ENCODE measurements at regions not wholly inside any gene's neighbourhood (a gene's known extent, or its start where the extent isn't known, plus 50 kb on each side); places are given as distances from the start of the nearest gene placed in this dataset.

DNA sequence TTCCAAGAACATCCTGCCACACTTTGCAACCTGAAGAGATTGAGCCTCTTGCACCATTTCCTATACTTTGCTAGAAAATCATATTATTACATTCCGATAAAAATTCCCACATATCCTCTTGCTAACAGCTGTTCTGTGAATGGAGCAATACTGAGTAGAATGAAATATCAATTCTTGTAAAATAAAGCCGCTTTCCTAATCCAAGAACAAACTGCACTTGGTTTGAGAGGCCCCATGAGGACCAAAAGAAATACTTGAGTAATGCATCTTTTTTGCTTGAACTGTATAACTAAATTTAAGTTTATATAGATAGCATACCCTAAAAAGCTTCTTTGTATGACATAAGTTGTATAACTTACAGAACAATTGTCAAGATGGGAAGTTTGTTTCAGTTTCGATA, 632.4 kb upstream of the SLC8A1 start:
- WGBS (ENCODE audit: insufficient coverage, low coverage, low lambda C conversion rate, missing lambda C conversion rate): 44% methylated on average over 3 of the region's 3 CpGs
- Histone ChIP-seq H3K4me3 (no peak overlapping the region), H3K36me3 (no peaks in the 10 kb centered on the region), H3K4me1 (no peaks in the 10 kb centered on the region), H3K9me3 (no peaks in the 10 kb centered on the region), H3K27ac (no peak overlapping the region), H3K27me3 (no peaks in the 10 kb centered on the region)
- TF ChIP-seq POLR2A (IDR thresholded peaks at IDR 0.05): no peak
- TF ChIP-seq, protein P1, sequence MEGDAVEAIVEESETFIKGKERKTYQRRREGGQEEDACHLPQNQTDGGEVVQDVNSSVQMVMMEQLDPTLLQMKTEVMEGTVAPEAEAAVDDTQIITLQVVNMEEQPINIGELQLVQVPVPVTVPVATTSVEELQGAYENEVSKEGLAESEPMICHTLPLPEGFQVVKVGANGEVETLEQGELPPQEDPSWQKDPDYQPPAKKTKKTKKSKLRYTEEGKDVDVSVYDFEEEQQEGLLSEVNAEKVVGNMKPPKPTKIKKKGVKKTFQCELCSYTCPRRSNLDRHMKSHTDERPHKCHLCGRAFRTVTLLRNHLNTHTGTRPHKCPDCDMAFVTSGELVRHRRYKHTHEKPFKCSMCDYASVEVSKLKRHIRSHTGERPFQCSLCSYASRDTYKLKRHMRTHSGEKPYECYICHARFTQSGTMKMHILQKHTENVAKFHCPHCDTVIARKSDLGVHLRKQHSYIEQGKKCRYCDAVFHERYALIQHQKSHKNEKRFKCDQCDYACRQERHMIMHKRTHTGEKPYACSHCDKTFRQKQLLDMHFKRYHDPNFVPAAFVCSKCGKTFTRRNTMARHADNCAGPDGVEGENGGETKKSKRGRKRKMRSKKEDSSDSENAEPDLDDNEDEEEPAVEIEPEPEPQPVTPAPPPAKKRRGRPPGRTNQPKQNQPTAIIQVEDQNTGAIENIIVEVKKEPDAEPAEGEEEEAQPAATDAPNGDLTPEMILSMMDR (IDR thresholded peaks at IDR 0.05): no peak
- ATAC-seq (no peak), DNase-seq (no peak)
- intact Hi-C loops (cut with DNase I): no loop called here

DNA sequence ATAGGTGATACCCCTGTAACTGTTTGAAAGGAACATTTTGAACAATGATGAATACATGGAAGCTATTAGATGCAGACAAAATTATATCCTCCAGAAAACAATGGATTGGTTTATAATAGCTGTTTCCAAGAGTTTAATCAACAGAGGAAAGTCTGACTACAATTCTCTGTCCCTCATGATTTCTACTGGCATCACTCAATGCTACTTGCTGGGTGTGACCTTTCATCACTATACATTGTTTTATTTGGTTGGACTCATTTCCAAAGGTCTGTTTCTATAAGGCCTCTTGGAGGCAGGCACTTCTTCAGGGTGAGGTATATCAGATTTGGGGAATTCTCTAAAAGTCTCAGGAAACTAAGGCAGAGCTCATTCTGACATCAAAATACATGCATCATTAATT, 636.1 kb upstream of the SLC8A1 start:
- Histone ChIP-seq H3K4me3 (no peak overlapping the region), H3K27me3 (no peaks in the 10 kb centered on the region), H3K36me3 (no peaks in the 10 kb centered on the region), H3K4me1 (no peaks in the 10 kb centered on the region), H3K27ac (no peak overlapping the region), H3K9me3 (peaks cover 0 to 3% (median 0%) of the 10 kb centered on the region in 4 donors)
- TF ChIP-seq, protein P1 (IDR thresholded peaks at IDR 0.05): no peak
- no peak for TF ChIP-seq POLR2A (IDR thresholded peaks at IDR 0.05)
- ATAC-seq (no peak), DNase-seq (no peak)
- intact Hi-C loops (cut with DNase I): no loop called here

DNA sequence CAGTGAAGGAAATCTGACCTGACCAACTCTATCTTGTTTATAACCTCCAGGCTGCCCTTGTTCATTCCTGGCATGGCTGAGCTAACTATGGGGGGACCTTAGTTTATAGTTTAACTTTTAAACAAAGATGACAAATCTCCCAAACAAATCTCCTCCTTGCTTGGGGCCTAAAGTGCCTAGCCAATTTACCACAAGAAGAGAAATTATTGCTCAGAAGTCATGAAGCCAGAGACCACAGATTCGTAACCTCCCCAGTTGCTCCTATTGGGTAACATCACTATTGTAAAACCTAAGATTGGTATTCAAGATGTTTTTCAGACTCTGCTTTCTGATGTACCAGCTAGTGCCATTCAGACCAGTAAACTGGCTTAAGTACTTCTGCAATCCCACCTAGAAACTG, 649.4 kb upstream of the SLC8A1 start:
- Histone ChIP-seq H3K4me3 (no peak overlapping the region), H3K27ac (no peak overlapping the region), H3K4me1 (no peaks in the 10 kb centered on the region), H3K36me3 (no peaks in the 10 kb centered on the region), H3K9me3 (no peaks in the 10 kb centered on the region), H3K27me3 (no peaks in the 10 kb centered on the region)
- WGBS (ENCODE audit: insufficient coverage, low coverage, low lambda C conversion rate, missing lambda C conversion rate): 50% methylated on average over 1 of the region's 1 CpG
- no peak for TF ChIP-seq POLR2A (IDR thresholded peaks at IDR 0.05)
- TF ChIP-seq, protein P1 (IDR thresholded peaks at IDR 0.05): no peak
- DNase-seq: no peak
- intact Hi-C loops (cut with DNase I): no loop called here
- no peak for ATAC-seq

DNA sequence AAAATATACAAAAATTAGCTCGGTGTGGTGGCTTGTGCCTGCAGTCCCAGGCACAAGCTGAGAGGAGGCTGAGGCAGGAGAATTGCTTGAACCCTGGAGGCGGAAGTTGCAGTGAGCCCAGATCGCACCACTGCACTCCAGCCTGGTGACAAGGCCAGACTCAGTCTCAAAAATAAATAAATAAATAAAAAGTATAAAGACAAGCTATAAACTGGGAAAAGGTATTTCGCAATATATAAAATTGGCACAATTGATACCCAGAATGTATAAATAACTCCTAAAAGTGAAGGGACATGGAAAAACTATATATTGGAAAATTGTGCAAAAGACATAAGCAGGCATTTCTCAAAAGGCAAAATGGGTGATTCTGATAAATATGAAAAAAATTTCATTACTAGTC, 657.9 kb upstream of the SLC8A1 start:
- no peak for TF ChIP-seq POLR2A (IDR thresholded peaks at IDR 0.05)
- TF ChIP-seq, protein P1 (IDR thresholded peaks at IDR 0.05): no peak
- Histone ChIP-seq H3K27me3 (no peaks in the 10 kb centered on the region), H3K36me3 (no peaks in the 10 kb centered on the region), H3K27ac (no peak overlapping the region), H3K4me1 (no peaks in the 10 kb centered on the region), H3K4me3 (no peak overlapping the region), H3K9me3 (no peaks in the 10 kb centered on the region)
- no peak for ATAC-seq
- WGBS (ENCODE audit: insufficient coverage, low coverage, low lambda C conversion rate, missing lambda C conversion rate): 74% methylated on average over 4 of the region's 4 CpGs
- DNase-seq: no peak
- intact Hi-C loops (cut with DNase I): no loop called here
